Ectodermal cell (in vitro differentiated cells): ENCODE measurements at regions not wholly inside any gene's neighbourhood (a gene's known extent, or its start where the extent isn't known, plus 50 kb on each side); places are given as distances from the start of the nearest gene placed in this dataset.

Experiments used
- H3K27ac ChIP-seq: 2 replicates; pipeline ENCODE4 v1.7.0; 2013; ENCODE audit warnings: mild to moderate bottlenecking, low read depth, low read length; ENCODE audit not compliant: insufficient read depth, poor library complexity, severe bottlenecking
- H3K27me3 ChIP-seq: 2 replicates; pipeline ENCODE4 v1.7.0; 2013; ENCODE audit warnings: mild to moderate bottlenecking, low read length; ENCODE audit not compliant: insufficient read depth, control insufficient read depth, poor library complexity, severe bottlenecking
- H3K36me3 ChIP-seq: one replicate; pipeline ENCODE4 v1.7.0; 2013; ENCODE audit warnings: low read length; ENCODE audit not compliant: control insufficient read depth, insufficient read depth
- H3K4me1 ChIP-seq: one replicate; pipeline ENCODE4 v1.7.0; 2013; ENCODE audit warnings: low read length; ENCODE audit not compliant: control insufficient read depth, insufficient read depth
- H3K4me3 ChIP-seq: 2 replicates; pipeline ENCODE4 v1.7.0; 2013; ENCODE audit warnings: low read depth, low read length, control low read depth; ENCODE audit not compliant: insufficient read depth
- H3K9me3 ChIP-seq: 2 replicates; pipeline ENCODE4 v1.7.0; 2013; ENCODE audit warnings: mild to moderate bottlenecking, low read length, moderate library complexity; ENCODE audit not compliant: control insufficient read depth
- WGBS, 2 experiments: methylation state at CpG; one replicate each; pipeline ENCODE4 v1.1.7; 2013; ENCODE audit warnings: missing lambda C conversion rate in 2 of 2; 5-methylcytosine and 5-hydroxymethylcytosine counted together

GRCh38 chr14:55963295-55963694 lies 154.9 kb upstream of the PELI2 start:
- Histone ChIP-seq H3K9me3 (no peaks in the 10 kb centered on the region), H3K4me1 (peaks cover under 1% of the 10 kb centered on the region), H3K27ac (no peak overlapping the region), H3K36me3 (no peaks in the 10 kb centered on the region), H3K27me3 (no peaks in the 10 kb centered on the region), H3K4me3 (no peak overlapping the region)

- WGBS, 2 experiments = 91 to 94% methylated on average over 8 of the region's 8 CpGs
- Histone ChIP-seq H3K9me3 (no peaks in the 10 kb centered on the region), H3K4me3 (no peak overlapping the region), H3K36me3 (no peaks in the 10 kb centered on the region), H3K4me1 (no peaks in the 10 kb centered on the region), H3K27me3 (no peaks in the 10 kb centered on the region), H3K27ac (no peak overlapping the region)
These were observed 154.1 kb upstream of the PELI2 start for GRCh38 chr14:55964091-55964490.

- Histone ChIP-seq H3K36me3 (no peaks in the 10 kb centered on the region), H3K27ac (no peak overlapping the region), H3K9me3 (no peaks in the 10 kb centered on the region), H3K4me1 (no peaks in the 10 kb centered on the region), H3K4me3 (no peak overlapping the region), H3K27me3 (no peaks in the 10 kb centered on the region)
- WGBS, 2 experiments = 88 to 94% methylated on average over 3 of the region's 3 CpGs
These were observed 153.4 kb upstream of the PELI2 start for GRCh38 chr14:55964821-55965220.

- no peaks in the 10 kb centered on the region for H3K9me3 ChIP-seq
- H3K27ac ChIP-seq = no peak overlapping the region
- WGBS, 2 experiments = 97 to 100% methylated on average over 2 of the region's 2 CpGs
- no peaks in the 10 kb centered on the region for H3K4me1 ChIP-seq
- no peak overlapping the region for H3K4me3 ChIP-seq
- no peaks in the 10 kb centered on the region for H3K36me3 ChIP-seq
- no peaks in the 10 kb centered on the region for H3K27me3 ChIP-seq
These were observed 152.4 kb upstream of the PELI2 start for GRCh38 chr14:55965851-55966250.

GRCh38 chr14:55968741-55969140 lies 149.5 kb upstream of the PELI2 start:
- no peaks in the 10 kb centered on the region for H3K9me3 ChIP-seq
- 90 to 96% methylated on average over 3 of the region's 3 CpGs for WGBS, 2 experiments
- no peaks in the 10 kb centered on the region for H3K36me3 ChIP-seq
- H3K4me3 ChIP-seq = no peak overlapping the region
- no peaks in the 10 kb centered on the region for H3K27me3 ChIP-seq
- H3K4me1 ChIP-seq = no peaks in the 10 kb centered on the region
- H3K27ac ChIP-seq = no peak overlapping the region

GRCh38 chr14:55973285-55973800 lies 144.9 kb upstream of the PELI2 start:
- H3K9me3 ChIP-seq = no peaks in the 10 kb centered on the region
- H3K27ac ChIP-seq = no peak overlapping the region
- H3K4me3 ChIP-seq = no peak overlapping the region
- H3K4me1 ChIP-seq = no peaks in the 10 kb centered on the region
- no peaks in the 10 kb centered on the region for H3K27me3 ChIP-seq
- no peaks in the 10 kb centered on the region for H3K36me3 ChIP-seq
- 88 to 92% methylated on average over 4 of the region's 4 CpGs for WGBS, 2 experiments

- WGBS, 2 experiments = 95 to 96% methylated on average over 2 to 3 of the region's 3 CpGs
- no peaks in the 10 kb centered on the region for H3K9me3 ChIP-seq
- H3K4me3 ChIP-seq = no peak overlapping the region
- H3K27me3 ChIP-seq = no peaks in the 10 kb centered on the region
- H3K27ac ChIP-seq = no peak overlapping the region
- no peaks in the 10 kb centered on the region for H3K4me1 ChIP-seq
- no peaks in the 10 kb centered on the region for H3K36me3 ChIP-seq
These were observed 144.1 kb upstream of the PELI2 start for GRCh38 chr14:55973911-55974630.

- Histone ChIP-seq H3K36me3 (no peaks in the 10 kb centered on the region), H3K4me3 (no peak overlapping the region), H3K27ac (no peak overlapping the region), H3K9me3 (no peaks in the 10 kb centered on the region), H3K27me3 (no peaks in the 10 kb centered on the region), H3K4me1 (no peaks in the 10 kb centered on the region)
- 93 to 94% methylated on average over 4 to 5 of the region's 5 CpGs for WGBS, 2 experiments
These were observed 142.8 kb upstream of the PELI2 start for GRCh38 chr14:55975281-55975910.

GRCh38 chr14:55976219-55976618 lies 142.0 kb upstream of the PELI2 start:
- H3K4me3 ChIP-seq = no peak overlapping the region
- H3K9me3 ChIP-seq = no peaks in the 10 kb centered on the region
- no peaks in the 10 kb centered on the region for H3K4me1 ChIP-seq
- H3K27me3 ChIP-seq = no peaks in the 10 kb centered on the region
- H3K27ac ChIP-seq = no peak overlapping the region
- 94 to 96% methylated on average over 5 of the region's 5 CpGs for WGBS, 2 experiments
- H3K36me3 ChIP-seq = no peaks in the 10 kb centered on the region

GRCh38 chr14:55976655-55977054 lies 141.6 kb upstream of the PELI2 start:
- Histone ChIP-seq H3K9me3 (no peaks in the 10 kb centered on the region), H3K4me1 (no peaks in the 10 kb centered on the region), H3K27ac (no peak overlapping the region), H3K4me3 (no peak overlapping the region), H3K36me3 (no peaks in the 10 kb centered on the region), H3K27me3 (no peaks in the 10 kb centered on the region)
- 91 to 95% methylated on average over 3 of the region's 3 CpGs for WGBS, 2 experiments
